D721Med (cell line): ENCODE measurements at regions not wholly inside any gene's neighbourhood (a gene's known extent, or its start where the extent isn't known, plus 50 kb on each side); places are given as distances from the start of the nearest gene placed in this dataset.

Experiments
- DNase-seq: peaks from one replicate; pipeline ENCODE4 v3.0.0; 2011; ENCODE audit warnings: low spot score; ENCODE audit not compliant: insufficient read length
- FAIRE-seq: peaks from 2 replicates; lab custom pipeline; 2011; peaks lifted over from hg19 to GRCh38; lab: Jason Lieb, UNC
- TF ChIP-seq, protein P1 (sequence below): IDR thresholded peaks from 2 replicates; pipeline ENCODE4 v1.5.1; 2012; ENCODE audit warnings: mild to moderate bottlenecking, control low read depth; ENCODE audit not compliant: insufficient read depth; ENCODE audit errors: missing control alignments

DNA sequence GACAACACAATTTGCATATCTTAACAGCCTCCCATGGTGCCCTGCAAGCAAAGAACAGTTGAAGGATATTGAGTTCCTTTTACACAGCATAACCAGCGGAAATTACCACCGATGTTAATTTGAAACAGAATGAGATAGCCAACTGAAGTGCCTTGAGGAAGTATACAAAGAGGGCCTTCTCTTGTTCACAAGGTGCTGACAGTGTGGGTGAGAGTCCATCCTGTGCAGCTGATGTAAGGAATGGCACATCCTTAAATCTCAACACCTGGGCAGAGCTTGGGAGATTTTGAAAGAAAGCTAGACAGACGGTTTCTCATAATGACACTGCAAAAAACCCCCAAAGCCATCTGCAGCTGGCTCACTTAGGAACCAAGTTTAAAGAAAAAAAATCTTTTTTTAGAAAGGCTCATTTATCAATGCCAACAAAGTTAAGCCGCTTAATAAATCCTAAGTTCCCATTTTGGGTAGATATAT lies 818.6 kb downstream of the KCNJ2 start:
- DNase-seq (no peak), FAIRE-seq (no peak)
- TF ChIP-seq, protein P1, sequence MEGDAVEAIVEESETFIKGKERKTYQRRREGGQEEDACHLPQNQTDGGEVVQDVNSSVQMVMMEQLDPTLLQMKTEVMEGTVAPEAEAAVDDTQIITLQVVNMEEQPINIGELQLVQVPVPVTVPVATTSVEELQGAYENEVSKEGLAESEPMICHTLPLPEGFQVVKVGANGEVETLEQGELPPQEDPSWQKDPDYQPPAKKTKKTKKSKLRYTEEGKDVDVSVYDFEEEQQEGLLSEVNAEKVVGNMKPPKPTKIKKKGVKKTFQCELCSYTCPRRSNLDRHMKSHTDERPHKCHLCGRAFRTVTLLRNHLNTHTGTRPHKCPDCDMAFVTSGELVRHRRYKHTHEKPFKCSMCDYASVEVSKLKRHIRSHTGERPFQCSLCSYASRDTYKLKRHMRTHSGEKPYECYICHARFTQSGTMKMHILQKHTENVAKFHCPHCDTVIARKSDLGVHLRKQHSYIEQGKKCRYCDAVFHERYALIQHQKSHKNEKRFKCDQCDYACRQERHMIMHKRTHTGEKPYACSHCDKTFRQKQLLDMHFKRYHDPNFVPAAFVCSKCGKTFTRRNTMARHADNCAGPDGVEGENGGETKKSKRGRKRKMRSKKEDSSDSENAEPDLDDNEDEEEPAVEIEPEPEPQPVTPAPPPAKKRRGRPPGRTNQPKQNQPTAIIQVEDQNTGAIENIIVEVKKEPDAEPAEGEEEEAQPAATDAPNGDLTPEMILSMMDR, result no peak

DNA sequence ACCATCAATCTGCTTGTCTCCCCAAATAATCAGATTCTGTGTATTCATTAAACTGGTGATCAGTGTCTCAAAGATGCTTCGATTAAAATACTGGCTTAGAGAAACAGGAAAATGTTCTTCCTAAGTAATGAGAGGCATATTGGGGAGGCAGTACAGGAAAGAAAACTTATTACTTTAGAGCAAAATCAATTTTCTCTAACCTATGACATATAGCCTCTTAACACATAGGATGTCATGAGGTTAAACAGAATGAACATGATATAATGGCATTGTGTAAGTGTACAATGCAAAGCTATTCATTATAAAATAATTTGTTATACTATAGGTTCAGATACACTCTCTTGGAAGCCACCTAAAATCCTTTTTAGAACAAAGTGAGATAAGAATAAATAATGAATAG lies 819.3 kb downstream of the KCNJ2 start:
- DNase-seq (no peak), FAIRE-seq (no peak)
- TF ChIP-seq, protein P1, result no peak

DNA sequence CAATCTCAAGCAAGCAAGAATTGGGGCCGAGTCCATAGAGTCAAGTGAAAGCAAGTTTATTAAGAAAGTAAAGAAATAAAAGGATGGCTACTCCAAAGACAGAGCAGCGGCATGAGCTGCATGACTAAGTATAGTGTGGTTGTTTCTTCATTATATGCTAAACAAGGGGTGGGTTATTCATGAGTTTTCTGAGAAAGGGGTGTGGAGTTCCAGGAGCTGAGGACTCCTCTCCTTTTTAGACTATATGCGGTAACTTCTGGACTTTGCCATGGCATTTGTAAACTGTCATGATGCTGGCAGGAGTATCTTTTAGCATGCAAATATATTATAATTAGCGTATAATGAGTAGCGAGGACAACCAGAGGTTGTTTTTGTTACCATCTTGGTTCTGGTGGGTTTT lies 819.9 kb downstream of the KCNJ2 start:
- TF ChIP-seq, protein P1, result no peak
- FAIRE-seq (no peak), DNase-seq (no peak)

DNA sequence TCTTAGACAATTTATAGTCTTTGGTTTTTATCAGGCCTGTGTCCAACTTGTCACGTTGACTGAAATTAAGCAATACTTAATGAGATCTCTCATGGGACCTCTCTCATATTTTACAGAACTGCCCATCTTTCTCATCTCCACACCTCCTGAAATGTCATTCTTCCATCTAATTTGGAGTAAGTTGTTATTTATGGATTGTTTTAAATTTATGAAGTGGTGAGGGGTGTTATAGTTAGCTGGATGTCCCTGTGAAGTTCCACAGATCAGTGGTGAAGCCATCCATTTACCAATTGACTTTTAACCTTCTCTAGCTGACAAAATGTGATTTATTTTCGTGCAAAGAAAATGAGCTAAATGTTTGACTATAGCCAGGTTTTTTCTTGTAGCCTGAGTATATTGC lies 824.9 kb downstream of the KCNJ2 start:
- DNase-seq (no peak), FAIRE-seq (no peak)
- TF ChIP-seq, protein P1, result no peak

DNA sequence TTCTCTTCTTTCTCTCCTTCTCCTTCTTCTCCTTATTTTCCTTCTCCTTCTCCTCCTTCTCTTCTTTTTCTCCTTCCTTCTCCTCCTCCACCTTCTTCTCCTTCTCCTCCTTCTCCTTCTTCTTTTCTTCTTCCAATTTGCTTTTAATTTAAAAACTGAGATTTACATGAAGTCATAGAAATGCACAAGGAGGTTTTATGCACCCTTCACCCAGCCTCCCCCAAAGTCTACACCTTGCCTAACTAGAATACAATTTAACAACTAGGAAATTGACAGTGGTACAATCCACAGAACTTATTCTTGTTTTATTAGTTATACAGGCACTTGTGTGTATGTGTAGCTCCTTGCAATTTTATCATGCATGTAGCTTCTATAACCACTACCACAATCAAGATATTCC lies 826.7 kb downstream of the KCNJ2 start:
- no peak for DNase-seq
- FAIRE-seq, result no peak
- TF ChIP-seq, protein P1, result no peak

DNA sequence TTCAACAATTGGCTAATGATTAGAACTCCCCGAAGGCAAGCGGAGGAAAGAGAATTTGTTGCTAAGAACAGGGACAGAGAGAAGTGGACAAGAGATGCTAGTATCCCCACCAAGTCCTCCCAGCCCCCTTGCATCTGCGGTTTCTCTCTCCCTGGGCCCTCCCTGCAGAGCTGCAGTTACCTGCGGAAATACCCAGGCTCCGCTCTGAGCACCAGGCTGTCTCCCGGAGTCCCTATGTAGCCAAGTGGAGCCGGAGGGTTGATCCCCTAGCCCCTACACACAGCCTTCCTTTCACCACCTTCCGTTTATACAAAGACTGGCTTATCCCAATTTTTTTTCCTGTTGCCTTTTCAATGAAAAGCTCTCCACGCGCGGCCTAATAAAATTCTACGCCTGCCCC lies 834.4 kb downstream of the KCNJ2 start:
- TF ChIP-seq, protein P1, result no peak
- DNase-seq (no peak), FAIRE-seq (no peak)

DNA sequence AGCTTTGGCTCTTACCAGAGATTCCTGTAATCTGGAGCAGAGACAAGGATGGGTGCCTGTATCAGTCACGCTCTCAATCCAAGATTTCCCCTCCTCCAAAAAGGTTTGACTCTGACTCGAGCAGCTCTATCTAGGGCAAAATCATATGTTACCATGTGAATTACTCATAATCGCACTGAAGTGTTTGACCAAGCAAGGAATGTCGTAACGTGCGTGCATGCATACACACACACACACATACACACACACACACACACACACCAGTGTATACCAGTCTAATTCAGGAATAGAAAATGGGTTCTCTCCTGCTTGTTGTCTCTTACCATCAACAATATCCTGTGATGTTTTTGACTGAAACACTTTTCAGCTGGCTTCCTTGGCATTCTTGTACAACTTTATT lies 835.1 kb downstream of the KCNJ2 start:
- DNase-seq, result no peak
- no peak for FAIRE-seq
- TF ChIP-seq, protein P1, result no peak
